HG03432 (cell line): ENCODE measurements at regions not wholly inside any gene's neighbourhood (a gene's known extent, or its start where the extent isn't known, plus 50 kb on each side); places are given as distances from the start of the nearest gene placed in this dataset.

Experiments
- ATAC-seq: cut with Tn5 transposase; IDR thresholded peaks from one replicate; pipeline ENCODE4 v1.9.1; 2021; ENCODE audit warnings: mild to moderate bottlenecking, moderate library complexity; ENCODE audit not compliant: unreplicated experiment

GRCh38 chr15:39474657-39475056, 106.2 kb upstream of the THBS1 start:
- ATAC-seq = no peak

- ATAC-seq = no peak
Observed at GRCh38 chr15:39478996-39479395, 101.9 kb upstream of the THBS1 start.

- no peak for ATAC-seq
Observed at GRCh38 chr15:39479911-39480310, 101.0 kb upstream of the THBS1 start.

- no peak for ATAC-seq
Observed at GRCh38 chr15:39482459-39482858, 98.4 kb upstream of the THBS1 start.

- ATAC-seq = no peak
Observed at GRCh38 chr15:39486621-39487457, 94.0 kb upstream of the THBS1 start.

GRCh38 chr15:39487458-39487735, 93.5 kb upstream of the THBS1 start:
- ATAC-seq = no peak

GRCh38 chr15:39488516-39488915, 92.4 kb upstream of the THBS1 start:
- no peak for ATAC-seq

GRCh38 chr15:39488961-39489360, 91.9 kb upstream of the THBS1 start:
- ATAC-seq = no peak

- ATAC-seq = no peak
Observed at GRCh38 chr15:39491115-39491885, 89.6 kb upstream of the THBS1 start.

GRCh38 chr15:39491886-39492490, 88.9 kb upstream of the THBS1 start:
- no peak for ATAC-seq

GRCh38 chr15:39493424-39494067, 87.3 kb upstream of the THBS1 start:
- ATAC-seq = no peak

GRCh38 chr15:39494462-39494861, 86.4 kb upstream of the THBS1 start:
- ATAC-seq = no peak

- ATAC-seq = no peak
Observed at GRCh38 chr15:39495871-39496840, 84.7 kb upstream of the THBS1 start.

GRCh38 chr15:39497016-39497758, 83.7 kb upstream of the THBS1 start:
- no peak for ATAC-seq

GRCh38 chr15:39497759-39498565, 82.9 kb upstream of the THBS1 start:
- ATAC-seq = no peak

- no peak for ATAC-seq
Observed at GRCh38 chr15:39498629-39499028, 82.2 kb upstream of the THBS1 start.

GRCh38 chr15:39499042-39499441, 81.8 kb upstream of the THBS1 start:
- ATAC-seq = no peak

GRCh38 chr15:39499681-39500080, 81.2 kb upstream of the THBS1 start:
- no peak for ATAC-seq
